ENCODE measurements at regions not wholly inside any gene's neighbourhood (a gene's known extent, or its start where the extent isn't known, plus 50 kb on each side); places are given as distances from the start of the nearest gene placed in this dataset.
A peak's percentile ranks its signal among the peaks of the same experiment; 100 is the strongest.

- no peak for DNase-seq
These were observed 188.2 kb downstream of the PLPP3 start for GRCh38 chr1:56390934-56391731.

GRCh38 chr1:56390232-56390867 lies 189.0 kb downstream of the PLPP3 start:
- DNase-seq, result no peak

GRCh38 chr1:56389813-56390212 lies 189.6 kb downstream of the PLPP3 start:
- DNase-seq, result no peak

- peak; percentile 98 for DNase-seq
These were observed 192.2 kb downstream of the PLPP3 start for GRCh38 chr1:56387071-56387740.

GRCh38 chr1:56385314-56385713 lies 194.0 kb downstream of the PLPP3 start:
- no peak for DNase-seq

- DNase-seq, result peak; percentile 53
These were observed 196.4 kb downstream of the PLPP3 start for GRCh38 chr1:56382929-56383328.

- no peak for DNase-seq
These were observed 198.8 kb downstream of the PLPP3 start for GRCh38 chr1:56380531-56380930.

- DNase-seq, result no peak
These were observed 200.9 kb downstream of the PLPP3 start for GRCh38 chr1:56378341-56379070.

GRCh38 chr1:56377431-56377830 lies 201.9 kb downstream of the PLPP3 start:
- DNase-seq, result no peak

- peak; percentile 51 for DNase-seq
These were observed 203.0 kb downstream of the PLPP3 start for GRCh38 chr1:56376188-56376984.

GRCh38 chr1:56375326-56375804 lies 204.0 kb downstream of the PLPP3 start:
- DNase-seq, result peak; percentile 97

- DNase-seq, result peak; percentile 60
These were observed 205.1 kb downstream of the PLPP3 start for GRCh38 chr1:56374026-56374974.

GRCh38 chr1:56370513-56370912 lies 208.8 kb downstream of the PLPP3 start:
- no peak for DNase-seq

- no peak for DNase-seq
These were observed 216.2 kb downstream of the PLPP3 start for GRCh38 chr1:56363007-56363770.

- DNase-seq, result no peak
These were observed 219.3 kb downstream of the PLPP3 start for GRCh38 chr1:56360021-56360420.

- no peak for DNase-seq
These were observed 220.3 kb downstream of the PLPP3 start for GRCh38 chr1:56359056-56359455.

- DNase-seq, result no peak
These were observed 221.3 kb downstream of the PLPP3 start for GRCh38 chr1:56357927-56358690.

GRCh38 chr1:56356376-56356990 lies 222.9 kb downstream of the PLPP3 start:
- DNase-seq, result no peak

GRCh38 chr1:56355918-56356317 lies 223.4 kb downstream of the PLPP3 start:
- DNase-seq, result no peak
